ENCODE measurements at regions not wholly inside any gene's neighbourhood (a gene's known extent, or its start where the extent isn't known, plus 50 kb on each side); places are given as distances from the start of the nearest gene placed in this dataset.

- DNase-seq (ENCODE audit: low read depth, low spot score) = peak; percentile 23
- TF ChIP-seq POLR2A (IDR thresholded peaks at IDR 0.05; ENCODE audit: low read depth, low read length) = no peak
- TF ChIP-seq FOS (IDR thresholded peaks at IDR 0.05; ENCODE audit: borderline replicate concordance, insufficient read depth, low read length) = no peak
- TF ChIP-seq GATA2 (IDR thresholded peaks at IDR 0.05; ENCODE audit: insufficient read depth, insufficient read length, low read depth, low read length) = no peak
- no peak for TF ChIP-seq MYC (IDR thresholded peaks at IDR 0.05; ENCODE audit: low read depth, low read length)
- TF ChIP-seq CTCF (IDR thresholded peaks at IDR 0.05; ENCODE audit: extremely low read depth in 1 of 2, insufficient read depth in 1 of 2, low read depth in 1 of 2, low read length in 2 of 2) = no peak
- TF ChIP-seq, protein P1, sequence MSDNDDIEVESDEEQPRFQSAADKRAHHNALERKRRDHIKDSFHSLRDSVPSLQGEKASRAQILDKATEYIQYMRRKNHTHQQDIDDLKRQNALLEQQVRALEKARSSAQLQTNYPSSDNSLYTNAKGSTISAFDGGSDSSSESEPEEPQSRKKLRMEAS (IDR thresholded peaks at IDR 0.05; ENCODE audit: insufficient read depth, insufficient read length) = no peak
- TF ChIP-seq POLR2AphosphoS5 (IDR thresholded peaks at IDR 0.05; ENCODE audit: insufficient read depth, low read depth, low read length) = no peak
- TF ChIP-seq EZH2 (IDR thresholded peaks at IDR 0.05; ENCODE audit: borderline replicate concordance, low read depth, low read length, severe bottlenecking) = no peak
- no peak for TF ChIP-seq JUN (IDR thresholded peaks at IDR 0.05; ENCODE audit: borderline replicate concordance, insufficient read depth, insufficient read length, low read depth)
- BruUV-seq (replicated peaks) = no TSS peak
- Histone ChIP-seq H3K9ac (replicated peaks; ENCODE audit: extremely low read depth, insufficient read depth, low read length) (no peak overlapping the region), H3K4me1 (ENCODE audit: control insufficient read depth, extremely low read depth, insufficient read depth, low read length) (peaks cover 3% of the 10 kb centered on the region), H3K27me3 (ENCODE audit: control insufficient read depth in 2 of 2, insufficient read depth in 2 of 2, low read length in 2 of 2) (no peaks in the 10 kb centered on the region), H3K9me3 (replicated peaks; ENCODE audit: control insufficient read depth, insufficient read depth, low read length) (no peaks in the 10 kb centered on the region), H3K36me3 (ENCODE audit: control insufficient read depth in 2 of 2, extremely low read depth in 1 of 2, insufficient read depth in 2 of 2, low read length in 2 of 2) (no peaks in the 10 kb centered on the region), H3K9me1 (replicated peaks; ENCODE audit: control insufficient read depth, extremely low read depth, insufficient read depth, low read length) (no peaks in the 10 kb centered on the region), H3K4me3 (replicated peaks in 1 of 3; ENCODE audit: insufficient read depth in 1 of 3, low read depth in 1 of 3, low read length in 3 of 3) (no peak overlapping the region), H2AFZ (ENCODE audit: low read depth, low read length) (no peak overlapping the region), H3K4me2 (ENCODE audit: insufficient read depth, low read length) (no peak overlapping the region), H4K20me1 (replicated peaks; ENCODE audit: control insufficient read depth, extremely low read depth, insufficient read depth, low read length) (no peaks in the 10 kb centered on the region), H3K27ac (ENCODE audit: insufficient read depth, low read depth, low read length) (no peak overlapping the region), H3K79me2 (ENCODE audit: control insufficient read depth, insufficient read depth, low read length) (no peaks in the 10 kb centered on the region)
- intact Hi-C loops (cut with micrococcal nuclease) = no loop called here
- dilution Hi-C loops (cut with MboI; ENCODE audit: extremely low pct_ligation_motif_present, low sequenced_read_pairs) = no loop called here
- no peak for FAIRE-seq
- ChIA-PET POLR2A (no interaction called here), CTCF (interaction anchor here (0.6 kb wide), 1 partner anchor 127 kb away, joined by 3 read pairs; no protein-coding TSS in a partner anchor)
Observed at GRCh38 chr10:4688601-4689000, 137.4 kb upstream of the AKR1E2 start.
